ENCODE measurements at regions not wholly inside any gene's neighbourhood (a gene's known extent, or its start where the extent isn't known, plus 50 kb on each side); places are given as distances from the start of the nearest gene placed in this dataset.
"Not testable (repeated sequence)": the region's sequence is repeated elsewhere in the genome, so short reads cannot be mapped to it uniquely, and the experiment has no call there.

DNA sequence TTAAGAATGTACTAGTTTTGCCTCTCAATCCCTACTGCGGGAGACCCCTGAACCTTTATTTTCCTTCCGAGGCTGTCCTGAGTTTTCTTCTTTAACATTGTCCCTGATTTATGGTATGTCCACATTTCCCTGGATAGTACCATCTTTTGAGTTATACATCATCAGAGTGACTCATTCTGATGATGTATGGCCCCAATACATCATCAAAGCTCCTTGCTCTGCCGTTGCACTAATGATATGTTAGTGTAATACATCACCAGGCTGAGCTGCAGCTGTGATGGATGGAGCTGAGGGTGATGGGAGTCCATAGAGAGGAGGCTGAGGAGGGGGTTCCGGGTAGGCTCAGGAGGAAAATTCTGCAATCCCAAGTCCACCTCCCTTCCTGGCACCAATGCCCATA lies 986.5 kb downstream of the KCNMA1 start:
- no peak for DNase-seq

DNA sequence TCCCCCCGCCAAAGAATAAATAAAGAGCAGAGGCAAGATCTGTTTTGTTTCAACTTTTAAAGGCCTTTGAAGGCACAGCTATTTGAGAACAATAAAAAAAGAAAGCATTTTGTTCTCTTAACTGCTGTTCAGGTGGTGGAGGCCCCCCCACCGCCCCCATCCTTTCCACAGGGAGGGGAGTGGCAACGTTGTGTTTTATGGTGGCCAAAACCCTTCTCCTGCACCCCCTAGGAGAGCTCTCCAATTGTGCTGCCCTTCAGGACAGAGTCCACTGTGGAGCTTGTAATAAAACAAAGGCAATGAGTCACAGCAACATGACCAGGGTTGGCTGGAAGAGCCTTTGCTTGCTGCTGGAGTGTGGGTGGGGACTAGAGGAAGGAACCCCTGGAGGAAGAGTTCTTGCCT lies 987.9 kb downstream of the KCNMA1 start:
- no peak for DNase-seq

DNA sequence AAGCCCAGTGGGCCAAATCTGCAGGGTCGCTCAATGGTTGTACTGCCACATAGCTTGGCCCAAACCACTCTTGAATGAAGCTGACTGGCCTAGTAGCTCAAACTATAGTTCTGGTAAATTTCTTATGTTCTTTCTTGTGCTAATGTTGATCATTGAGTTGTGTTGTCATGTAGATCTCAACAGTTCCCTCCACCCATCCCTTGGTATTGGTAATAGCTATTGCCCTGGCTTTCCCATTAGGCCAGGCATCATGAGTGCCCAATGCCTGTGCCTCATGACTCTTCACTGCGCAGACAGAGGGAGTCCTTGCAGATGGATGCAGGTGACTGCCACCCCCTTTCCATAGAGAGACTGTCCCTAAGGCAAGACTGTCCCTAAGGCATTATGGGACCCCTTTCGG lies 988.4 kb downstream of the KCNMA1 start:
- DNase-seq = no peak

DNA sequence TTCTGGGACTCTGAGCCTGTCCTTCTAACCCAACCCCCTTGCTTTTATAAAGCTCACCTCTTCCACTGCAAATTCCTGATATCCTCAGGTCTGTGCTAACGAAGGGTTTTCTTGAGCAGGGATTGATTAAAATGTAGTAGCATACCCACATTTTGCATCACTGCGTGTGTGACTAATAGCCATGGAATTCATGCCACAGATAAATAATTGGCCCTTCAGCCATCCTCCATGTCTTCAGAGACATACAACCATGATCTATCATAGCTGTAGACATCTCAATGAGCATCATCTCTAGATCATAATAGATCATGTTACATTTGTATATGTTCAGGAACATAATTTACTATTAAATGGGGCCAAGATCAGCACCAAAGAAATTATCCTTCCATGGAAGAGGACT lies 990.3 kb downstream of the KCNMA1 start:
- DNase-seq = no peak

DNA sequence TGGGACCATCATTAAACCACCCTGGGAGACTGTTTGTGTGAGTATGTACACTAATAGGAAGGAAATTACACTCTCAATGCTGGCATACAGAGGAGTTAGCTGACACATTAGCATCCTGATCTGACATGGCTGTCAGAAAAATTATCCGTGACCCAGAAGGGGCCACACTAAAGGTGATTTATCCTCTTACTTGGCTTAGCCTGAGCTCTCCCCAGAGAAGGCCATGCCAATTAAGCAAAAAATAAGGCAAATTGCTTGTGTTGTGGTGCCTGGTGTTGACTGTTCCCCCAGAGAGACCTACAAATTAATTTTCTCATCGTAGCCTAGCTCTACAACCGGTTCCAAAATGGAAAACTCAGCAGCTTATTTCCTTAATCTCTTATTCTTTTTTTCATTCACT lies 992.3 kb downstream of the KCNMA1 start:
- DNase-seq = no peak

DNA sequence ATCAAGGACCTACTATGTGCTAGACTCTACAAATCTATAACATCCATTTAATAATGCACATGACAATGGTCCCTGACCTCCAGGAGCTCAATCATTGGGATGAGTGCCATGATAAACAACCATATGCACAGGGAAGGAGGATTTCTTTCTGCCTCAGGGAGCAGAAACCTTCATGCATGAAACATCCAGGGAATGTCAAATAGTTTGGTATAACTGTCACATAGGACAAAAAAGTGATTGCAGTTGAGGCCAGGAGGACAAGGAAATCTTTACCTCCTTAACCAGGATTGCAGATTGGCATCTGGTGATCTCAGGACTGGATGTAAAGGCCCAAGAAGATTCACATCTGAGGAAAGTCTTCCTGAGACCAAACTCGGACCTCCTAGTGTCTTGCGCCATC lies 993.1 kb downstream of the KCNMA1 start:
- DNase-seq = no peak

DNA sequence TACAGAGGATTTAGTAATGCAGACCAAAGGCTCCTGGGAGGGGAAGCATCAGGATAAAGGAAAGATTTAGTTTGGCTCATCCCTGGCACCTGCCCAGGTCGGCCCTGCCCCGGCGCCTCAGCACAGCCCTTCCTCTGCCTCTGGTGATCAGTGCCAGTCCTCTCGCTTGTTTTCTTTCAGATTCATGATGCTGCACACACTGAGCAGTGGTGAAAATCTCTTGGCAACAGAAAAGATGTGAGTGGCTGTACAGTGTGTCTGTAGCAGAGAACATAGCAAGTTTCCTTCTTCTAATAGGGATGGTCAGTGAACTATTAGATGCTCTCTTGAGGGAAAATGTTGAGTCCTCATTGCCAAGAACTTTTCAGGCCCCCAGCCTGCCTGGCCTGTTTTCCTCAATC lies 994.1 kb downstream of the KCNMA1 start:
- DNase-seq = no peak

DNA sequence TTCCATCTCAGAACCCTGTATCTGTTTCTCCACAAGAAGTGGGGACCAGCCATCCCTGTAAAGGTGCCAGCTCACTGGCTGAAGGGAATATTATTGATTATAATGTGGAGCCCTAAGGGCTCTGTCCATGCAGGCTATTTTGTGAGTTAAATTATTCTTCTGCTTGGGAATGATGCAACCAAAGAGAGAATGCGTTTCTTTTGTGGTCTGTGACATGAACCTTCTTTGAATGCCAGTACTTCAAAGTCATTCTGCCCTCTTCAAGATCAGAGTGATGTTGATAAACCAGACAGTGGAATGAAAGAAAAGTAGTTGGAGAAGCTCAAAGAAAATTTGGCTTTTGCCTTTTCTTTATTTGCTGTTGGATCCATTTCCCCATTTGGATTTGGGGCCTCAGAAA lies 995.2 kb downstream of the KCNMA1 start:
- no peak for DNase-seq

DNA sequence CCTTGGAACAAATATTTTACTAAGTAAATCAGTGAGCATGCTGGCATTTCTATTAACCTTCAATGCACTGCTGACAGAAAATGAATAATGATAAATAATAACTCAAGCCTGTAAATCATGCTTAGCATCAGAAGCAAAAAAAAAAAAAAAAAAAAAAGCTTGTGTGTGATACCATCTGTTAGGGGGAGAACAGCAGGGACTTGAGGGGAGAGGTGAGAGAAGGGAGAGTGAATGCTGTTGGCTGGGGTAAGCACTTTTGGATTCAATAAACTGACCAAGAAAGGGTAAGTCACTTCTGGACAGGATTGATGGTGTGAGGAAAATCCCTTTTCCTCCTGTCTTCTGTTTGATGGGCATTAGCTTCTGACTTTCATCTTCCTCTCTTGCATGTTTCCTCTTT lies 996.4 kb downstream of the KCNMA1 start:
- DNase-seq = no peak

DNA sequence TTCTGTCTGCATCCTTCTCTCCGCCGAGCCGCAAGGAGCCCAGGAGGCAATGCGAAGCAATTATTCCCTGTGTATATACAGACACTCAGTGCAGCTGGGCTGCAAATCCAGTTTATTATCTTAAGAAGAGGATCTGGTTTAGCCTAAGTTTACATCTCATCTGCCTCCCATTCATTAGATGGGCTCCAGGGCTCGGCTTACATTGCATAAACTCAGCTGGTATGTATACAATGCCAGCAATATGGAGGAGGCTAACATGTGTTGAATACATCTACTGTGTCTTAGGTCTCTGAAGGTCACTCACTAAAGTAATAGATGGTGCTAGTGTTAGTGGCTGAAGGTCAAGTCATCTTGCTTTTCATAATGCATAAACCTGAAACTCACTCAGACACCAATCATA lies 996.8 kb downstream of the KCNMA1 start:
- no peak for DNase-seq

DNA sequence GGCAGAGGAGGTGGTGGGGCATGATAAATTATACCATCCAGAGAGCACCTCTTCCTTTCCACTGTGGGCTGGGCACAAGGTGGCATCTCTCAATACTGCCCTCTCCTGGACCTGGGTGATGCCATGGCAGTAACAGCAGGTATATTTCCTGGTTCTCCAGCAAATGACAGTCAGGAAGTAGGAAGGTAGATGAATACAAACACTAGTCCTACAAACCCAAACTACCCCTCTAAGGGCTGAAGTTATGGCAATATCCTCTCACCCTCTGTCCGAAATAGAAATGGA lies 1004.9 kb downstream of the KCNMA1 start:
- DNase-seq = peak; percentile 53

DNA sequence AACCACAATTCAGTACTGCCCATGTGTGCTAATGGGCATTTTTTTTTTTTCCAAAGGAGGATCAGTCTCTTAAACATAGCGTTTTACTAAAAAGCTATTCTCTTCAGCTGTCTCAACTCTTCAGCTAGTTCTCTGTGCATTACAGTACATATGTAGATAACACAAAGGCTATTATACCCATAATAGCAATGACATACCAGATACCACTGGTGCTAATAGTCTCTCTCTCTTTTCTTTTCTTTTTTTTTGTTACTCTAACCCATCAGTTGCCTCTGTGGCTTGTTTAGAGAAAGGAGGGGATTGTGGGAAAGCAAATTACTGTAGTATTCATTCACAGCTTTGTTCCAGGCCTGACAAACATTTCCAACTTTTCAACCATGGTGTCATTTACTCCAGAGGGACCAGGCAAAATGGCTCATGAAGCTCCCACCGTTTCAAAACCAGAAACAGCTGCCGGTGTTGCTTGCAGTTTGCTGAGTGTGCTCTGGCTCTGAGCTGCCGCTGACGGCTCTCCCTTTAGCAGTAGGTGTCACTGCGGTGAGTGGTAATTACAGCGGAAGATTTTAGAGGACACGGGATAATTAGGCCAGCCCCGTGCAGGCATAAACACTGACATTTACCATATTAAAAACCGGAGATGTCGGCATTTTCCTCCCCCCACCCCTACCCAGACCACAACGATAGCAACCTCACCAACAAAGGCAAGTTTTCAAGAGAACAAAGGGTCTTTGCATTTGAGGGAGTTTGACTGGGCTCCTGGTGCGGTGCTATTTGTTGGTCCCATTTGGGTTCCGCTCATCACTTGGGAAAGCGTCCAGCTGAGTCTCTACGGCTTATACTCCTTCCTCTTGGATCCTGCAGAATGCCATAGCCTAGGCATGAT lies 1005.5 kb downstream of the KCNMA1 start:
- DNase-seq = no peak

DNA sequence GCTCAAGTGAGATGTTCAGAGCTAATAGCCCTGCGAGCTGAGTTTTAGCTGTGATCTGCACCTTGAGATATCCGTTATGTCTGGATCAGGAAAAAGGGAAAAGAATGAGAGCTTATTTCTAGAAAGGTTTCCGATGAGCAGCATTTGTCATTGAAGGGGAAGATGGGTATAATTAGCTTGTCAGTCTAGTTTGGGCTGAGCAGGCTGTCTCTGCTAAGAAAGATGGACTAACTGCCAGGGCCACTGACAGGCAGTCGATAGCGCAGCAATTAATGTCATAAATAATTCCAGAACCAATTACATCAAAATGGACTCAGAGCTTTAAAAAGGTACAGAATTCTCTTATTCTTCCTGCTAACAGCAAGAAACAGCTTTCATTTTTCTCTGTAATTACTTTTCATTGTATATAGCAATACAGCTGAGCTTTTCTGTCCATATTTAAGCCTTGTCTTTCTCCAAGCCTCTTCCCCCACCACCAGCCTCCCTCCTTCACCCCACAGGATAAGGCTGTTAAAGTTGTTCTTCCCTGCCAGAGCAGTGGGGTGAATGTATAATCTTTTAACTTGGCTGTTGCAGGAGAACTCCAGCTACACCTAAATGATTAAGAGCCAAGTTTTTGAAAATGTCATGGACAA lies 1006.5 kb downstream of the KCNMA1 start:
- no peak for DNase-seq

DNA sequence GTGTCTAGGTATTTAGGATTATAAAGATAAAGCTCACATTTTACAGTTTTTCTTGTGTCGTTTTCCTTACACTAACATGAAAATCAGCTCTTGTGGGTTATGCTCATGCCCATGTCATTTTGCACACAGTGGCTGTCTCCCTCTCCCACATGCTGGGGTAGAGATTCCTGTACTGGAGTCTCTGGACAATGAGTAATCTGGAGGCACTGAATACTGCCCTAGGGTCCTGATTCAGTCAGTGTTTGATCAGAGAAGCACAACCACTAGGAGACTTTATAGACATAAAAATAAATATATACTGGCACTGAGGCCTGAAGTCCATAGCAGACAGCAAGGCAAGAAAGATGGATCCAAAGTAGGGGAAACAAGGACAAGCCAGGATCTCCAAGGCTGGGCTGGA lies 1008.8 kb downstream of the KCNMA1 start:
- DNase-seq = no peak

DNA sequence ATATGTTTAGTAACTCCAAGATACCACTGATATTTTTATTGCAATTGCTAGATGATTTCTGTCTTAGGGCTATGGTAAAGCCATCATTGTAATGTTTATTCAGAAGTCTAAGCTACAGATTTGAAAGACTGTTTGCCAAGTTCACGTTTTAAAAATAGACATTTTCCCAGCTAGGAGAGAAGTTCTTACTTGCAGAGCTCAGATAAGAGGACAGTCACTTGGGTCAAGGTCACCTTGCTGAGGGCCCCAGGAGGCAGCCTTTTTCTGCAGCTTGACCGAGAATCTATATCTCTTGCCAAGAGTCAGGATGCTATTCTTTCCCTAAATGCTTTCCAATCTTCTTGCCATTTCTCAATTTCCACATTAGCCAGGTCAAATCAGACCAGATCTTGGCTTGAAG lies 1011.2 kb downstream of the KCNMA1 start:
- DNase-seq = no peak

DNA sequence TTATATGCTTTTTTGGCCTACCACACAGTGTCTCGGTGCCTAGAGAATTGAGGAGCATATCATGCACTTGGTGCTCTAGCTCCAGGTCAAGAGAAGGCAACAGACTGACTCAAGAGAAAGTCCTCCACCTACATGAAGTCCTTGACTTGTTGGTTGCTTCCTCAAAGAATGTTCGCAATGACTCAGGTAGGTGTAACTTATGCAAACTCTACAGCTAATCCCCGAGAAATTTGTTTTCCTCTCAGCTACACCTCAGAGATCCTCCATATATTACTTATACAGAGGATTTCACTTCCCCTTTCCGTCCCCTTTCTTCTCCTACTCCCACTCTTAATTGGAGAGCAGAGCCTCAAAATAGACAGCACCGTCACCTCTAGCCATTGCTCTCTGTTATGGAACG lies 1013.1 kb downstream of the KCNMA1 start:
- no peak for DNase-seq

DNA sequence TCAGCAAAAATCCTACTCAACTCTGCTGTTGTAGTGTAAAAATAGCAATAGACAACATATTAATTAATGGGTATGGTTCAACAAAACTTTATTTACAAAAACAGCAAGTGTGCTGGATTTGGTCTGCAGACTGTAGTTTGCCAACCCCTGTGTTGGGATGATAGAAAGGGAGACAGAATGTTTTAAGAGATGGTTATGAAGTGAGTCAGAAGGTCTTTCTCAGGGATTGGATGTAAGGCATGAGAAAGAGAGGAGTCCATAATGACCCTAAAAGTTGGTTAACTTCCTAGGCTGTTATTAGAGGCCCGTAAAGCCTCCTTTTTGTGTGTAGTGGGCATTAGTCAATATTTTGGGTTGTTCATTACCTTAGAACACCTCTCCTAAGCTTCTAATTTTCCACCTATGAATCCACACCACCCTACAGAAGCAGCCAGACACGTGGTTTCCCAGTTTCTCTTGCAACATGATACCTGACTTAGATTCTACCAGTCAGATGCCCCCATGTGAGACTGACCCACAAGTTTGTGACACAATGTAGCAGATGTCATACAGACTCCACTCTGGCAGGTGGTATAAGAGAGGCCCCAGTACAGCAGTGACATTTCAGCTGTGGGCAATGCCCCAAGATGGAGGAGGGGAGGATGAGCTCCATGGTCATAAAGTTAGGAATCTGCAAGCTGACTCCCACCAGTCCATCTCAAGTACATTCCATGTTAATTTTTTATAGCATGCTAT lies 1015.6 kb downstream of the KCNMA1 start:
- DNase-seq = no peak

DNA sequence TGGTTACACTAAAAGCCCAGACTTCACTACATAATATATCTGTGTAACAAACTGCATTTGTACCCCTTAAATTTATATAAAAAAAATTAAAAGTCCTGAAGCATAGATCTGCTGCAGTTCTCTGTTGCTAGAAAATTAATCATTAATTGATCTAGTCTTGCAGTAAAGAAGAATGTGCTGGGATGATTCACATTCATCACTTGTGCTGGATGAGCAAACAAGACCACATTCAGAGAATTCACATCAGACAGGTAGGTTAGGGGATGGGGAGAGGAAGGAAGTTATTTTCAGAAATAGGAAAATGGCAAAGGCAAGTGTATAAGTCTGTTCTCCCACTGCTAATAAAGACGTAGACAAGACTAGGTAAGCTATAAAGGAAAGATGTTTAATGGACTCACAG lies 1019.0 kb downstream of the KCNMA1 start:
- no peak for DNase-seq

DNA sequence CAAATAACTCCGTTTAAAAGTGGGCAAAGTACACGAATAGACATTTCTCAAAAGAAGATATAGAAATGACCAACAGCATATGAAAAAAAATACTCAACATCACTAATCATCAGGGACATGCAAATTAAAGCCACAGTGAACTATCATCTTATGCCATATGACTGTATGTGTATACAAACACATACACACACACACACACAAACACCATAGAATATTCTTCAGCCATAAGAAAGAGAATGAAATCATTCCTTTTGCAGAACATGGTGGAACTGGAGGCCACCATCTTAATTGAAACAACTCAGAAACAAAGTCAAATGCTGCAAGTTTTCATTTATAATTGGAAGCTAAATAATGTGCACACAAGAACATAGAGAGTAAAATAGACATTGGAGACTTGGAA lies 1019.4 kb downstream of the KCNMA1 start:
- no peak for DNase-seq

DNA sequence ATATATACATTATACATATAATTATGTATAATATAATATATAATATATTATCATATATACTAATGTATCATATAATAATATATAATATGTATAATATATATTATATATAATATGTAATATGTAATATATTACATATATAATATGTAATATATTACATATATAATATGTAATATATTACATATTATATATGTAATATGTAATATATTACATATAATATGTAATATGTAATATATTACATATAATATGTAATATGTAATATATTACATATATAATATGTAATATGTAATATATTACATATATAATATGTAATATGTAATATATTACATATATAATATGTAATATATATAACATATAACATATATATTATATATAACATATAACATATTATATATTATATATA lies 1020.9 kb downstream of the KCNMA1 start:
- DNase-seq = not testable (repeated sequence)

DNA sequence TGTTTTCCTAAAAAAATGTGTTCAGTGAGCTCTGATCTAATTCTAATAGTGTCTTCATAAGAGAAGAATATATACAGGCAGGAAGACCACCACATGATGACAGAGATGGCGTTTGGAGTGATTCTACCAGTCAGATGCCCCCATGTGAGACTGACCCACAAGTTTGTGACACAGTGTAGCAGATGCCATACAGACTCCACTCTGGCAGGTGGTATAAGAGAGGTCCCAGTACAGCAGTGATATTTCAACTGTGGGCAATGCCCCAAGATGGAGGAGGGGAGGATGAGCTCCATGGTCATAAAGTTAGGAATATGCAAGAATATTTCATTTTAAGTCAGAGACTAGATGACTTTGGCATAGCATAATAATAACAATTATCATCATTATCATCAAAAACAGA lies 1022.6 kb downstream of the KCNMA1 start:
- DNase-seq = no peak
